ENCODE measurements at regions not wholly inside any gene's neighbourhood (a gene's known extent, or its start where the extent isn't known, plus 50 kb on each side); places are given as distances from the start of the nearest gene placed in this dataset.

DNA sequence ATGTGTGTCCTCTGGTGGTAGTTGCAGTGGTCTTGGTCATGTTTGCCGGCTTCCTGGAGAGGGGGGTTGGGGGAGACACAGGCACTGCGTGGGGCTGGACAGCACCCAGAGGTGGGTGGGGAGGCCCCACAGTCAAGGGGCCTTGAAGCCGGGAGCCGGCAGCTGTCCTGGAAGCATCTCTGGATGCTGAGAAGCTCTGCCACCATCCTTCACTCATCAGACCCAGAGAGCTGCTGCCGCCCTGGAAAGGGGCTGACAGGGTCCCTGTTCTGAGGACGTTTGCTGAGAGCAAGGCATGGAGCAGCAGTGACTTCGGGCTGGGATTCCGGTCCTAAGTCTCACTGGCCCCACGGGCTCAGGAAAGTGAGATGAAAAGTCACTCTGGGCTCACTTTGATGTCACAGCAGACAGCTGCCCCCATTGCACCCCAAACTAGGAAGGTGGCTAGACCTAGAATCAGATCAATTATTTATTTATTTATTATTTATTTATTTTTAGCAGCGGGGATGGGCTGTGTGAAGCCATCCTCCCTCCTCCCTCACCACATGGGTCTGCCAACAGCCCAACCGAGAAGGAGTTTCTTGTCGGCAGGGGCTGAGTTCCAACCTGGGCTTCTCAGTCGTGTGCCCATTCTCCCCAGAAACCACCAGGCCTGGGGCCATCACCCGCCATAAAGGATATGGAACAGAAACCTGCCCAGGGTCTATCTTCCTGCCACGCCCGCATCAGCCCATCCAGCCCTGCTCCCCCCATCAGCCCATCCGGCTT is 547.4 kb downstream of the PTPRU start:
- intact Hi-C loops (cut with micrococcal nuclease) = no loop called here
- Mint-ChIP-seq H3K27me3 (ENCODE audit: insufficient read depth) (peaks cover 4% of the 10 kb centered on the region), H3K36me3 (ENCODE audit: low read depth) (peaks cover 1% of the 10 kb centered on the region), H3K27ac (no peak overlapping the region), H3K4me1 (ENCODE audit: low read depth) (peaks cover under 1% of the 10 kb centered on the region), H3K4me3 (no peak overlapping the region), H3K9me3 (no peaks in the 10 kb centered on the region)
- DNase-seq (ENCODE audit: low spot score) = no peak

DNA sequence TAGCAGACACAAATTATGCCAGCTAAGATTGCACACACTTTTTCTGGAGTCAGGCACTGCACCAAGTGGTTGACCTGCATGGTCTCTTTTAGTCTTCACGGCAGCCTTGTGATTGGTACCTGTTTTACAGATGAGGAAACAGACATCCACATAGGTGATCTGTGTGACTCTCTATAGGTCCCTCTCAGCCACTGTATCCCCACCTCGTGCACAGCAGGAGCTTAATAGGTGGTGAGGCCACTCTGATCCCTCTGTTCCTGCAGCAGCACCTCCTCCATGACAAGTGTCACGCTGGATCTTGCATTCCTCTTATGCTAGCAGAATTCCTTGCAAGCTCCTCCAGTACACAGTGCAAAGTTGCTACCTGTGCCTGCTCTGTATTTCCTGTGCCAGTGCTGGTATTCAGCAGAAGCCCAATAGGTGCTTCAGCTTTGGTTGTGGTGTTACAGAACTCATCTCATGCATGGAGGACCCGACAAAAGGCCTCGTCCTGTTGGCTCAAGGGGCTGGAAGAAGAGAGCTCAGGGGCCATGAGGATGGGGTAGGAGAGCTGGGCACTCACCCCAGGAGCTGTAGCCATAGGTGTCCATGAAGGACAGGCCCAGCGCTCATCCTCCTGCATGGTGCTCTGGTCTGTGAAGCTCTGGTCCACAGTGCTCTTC is 546.7 kb downstream of the PTPRU start:
- Mint-ChIP-seq H3K4me1 (ENCODE audit: low read depth) (peaks cover 8% of the 10 kb centered on the region), H3K9me3 (no peaks in the 10 kb centered on the region), H3K27me3 (ENCODE audit: insufficient read depth) (peaks cover 2% of the 10 kb centered on the region), H3K27ac (no peak overlapping the region), H3K36me3 (ENCODE audit: low read depth) (peaks cover 1% of the 10 kb centered on the region), H3K4me3 (no peak overlapping the region)
- no peak for DNase-seq (ENCODE audit: low spot score)
- intact Hi-C loops (cut with micrococcal nuclease) = no loop called here

DNA sequence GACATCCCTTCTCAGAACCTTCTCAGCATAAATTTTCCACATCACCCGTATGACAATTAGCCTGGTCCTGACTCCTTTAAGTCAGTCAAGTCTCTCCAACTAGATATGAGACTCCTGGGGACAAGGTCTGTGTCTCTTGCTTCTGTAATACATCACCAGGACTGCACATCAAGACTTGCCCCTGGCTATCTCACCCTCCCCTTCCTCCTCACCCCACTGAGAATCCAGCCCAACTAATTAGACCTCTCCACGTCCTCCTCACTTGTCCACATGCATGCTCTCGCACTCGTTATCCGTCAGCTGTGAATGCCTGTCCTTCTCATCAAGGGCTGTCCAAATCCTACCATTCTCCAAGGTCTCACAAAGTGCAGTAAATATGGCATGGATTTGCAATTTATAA is 542.8 kb downstream of the PTPRU start:
- Mint-ChIP-seq H3K27ac (no peak overlapping the region), H3K4me1 (ENCODE audit: low read depth) (peaks cover 11% of the 10 kb centered on the region), H3K4me3 (no peak overlapping the region), H3K36me3 (ENCODE audit: low read depth) (peaks cover 1% of the 10 kb centered on the region), H3K27me3 (ENCODE audit: insufficient read depth) (peaks cover 2% of the 10 kb centered on the region), H3K9me3 (peaks cover 15% of the 10 kb centered on the region)
- intact Hi-C loops (cut with micrococcal nuclease) = no loop called here
- DNase-seq (ENCODE audit: low spot score) = no peak

DNA sequence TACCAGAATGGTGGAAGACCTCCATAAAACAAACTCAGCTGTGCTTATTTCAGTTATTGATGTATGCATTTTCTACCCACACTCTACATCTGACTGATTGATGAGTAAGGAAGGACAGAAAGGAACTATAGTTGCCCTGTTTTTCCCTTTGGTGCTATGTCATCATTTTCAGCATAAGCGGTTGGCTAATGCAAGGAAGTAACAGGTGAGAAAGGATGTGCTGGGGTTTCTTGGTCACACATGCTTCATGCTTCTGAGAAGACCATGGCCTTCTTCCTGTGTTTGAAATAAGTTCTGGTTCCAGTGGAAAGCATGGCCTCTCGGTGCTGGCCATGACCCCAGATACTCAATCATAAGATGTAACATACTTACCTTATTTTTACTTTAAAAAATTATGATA is 541.2 kb downstream of the PTPRU start:
- Mint-ChIP-seq H3K27ac (peak overlapping the region; percentile 38), H3K9me3 (peaks cover 16% of the 10 kb centered on the region), H3K27me3 (ENCODE audit: insufficient read depth) (peaks cover 6% of the 10 kb centered on the region), H3K4me1 (ENCODE audit: low read depth) (peaks cover 11% of the 10 kb centered on the region), H3K36me3 (ENCODE audit: low read depth) (peaks cover 1% of the 10 kb centered on the region), H3K4me3 (no peak overlapping the region)
- DNase-seq (ENCODE audit: low spot score) = peak; percentile 7
- intact Hi-C loops (cut with micrococcal nuclease) = loop anchor here (1.0 kb wide), 1 partner anchor 65 kb away; no protein-coding TSS in a partner anchor

DNA sequence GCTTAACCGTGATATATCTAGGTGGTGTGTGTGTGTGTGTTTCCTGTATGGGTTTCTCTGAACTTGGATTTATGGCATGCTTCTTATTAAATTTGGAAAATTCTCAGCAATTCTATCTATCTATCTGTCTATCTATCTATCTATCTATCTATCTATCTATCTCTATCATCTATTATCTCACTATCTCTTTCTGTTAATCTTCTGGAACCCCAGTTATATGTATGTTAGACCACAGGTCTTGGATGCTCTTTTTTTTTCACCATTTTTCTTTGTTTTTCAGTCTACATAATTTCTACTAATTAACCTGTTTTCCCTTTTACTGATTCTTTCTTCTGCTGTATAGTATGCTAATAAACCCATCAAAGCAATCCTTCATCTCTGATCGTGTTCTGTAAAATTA is 538.0 kb downstream of the PTPRU start:
- Mint-ChIP-seq H3K36me3 (ENCODE audit: low read depth) (no peaks in the 10 kb centered on the region), H3K9me3 (peaks cover 16% of the 10 kb centered on the region)

DNA sequence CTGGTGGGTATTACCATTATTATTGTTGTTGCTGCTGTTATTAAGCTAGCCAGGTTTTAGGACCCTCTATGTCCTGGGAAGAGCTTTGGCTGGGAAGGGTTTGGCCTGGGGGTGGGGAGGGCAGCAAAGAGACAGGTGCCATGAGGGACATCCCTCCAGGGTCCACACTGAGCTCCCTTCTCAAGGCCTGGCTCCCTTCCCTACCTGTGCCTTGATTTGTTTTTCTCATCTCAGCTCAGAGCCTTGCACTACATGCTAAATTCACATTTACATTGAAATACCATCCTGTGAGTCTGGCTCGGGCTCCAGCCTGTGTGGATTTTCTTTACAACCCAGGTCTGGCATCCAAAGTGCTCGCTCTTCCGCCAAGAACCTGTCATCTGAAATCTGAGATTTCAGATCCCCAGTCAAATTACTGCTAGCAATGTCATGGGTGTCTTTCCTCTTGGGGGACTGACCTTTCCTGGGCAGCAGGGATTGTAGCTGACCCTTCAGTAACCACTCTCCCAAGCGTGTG is 536.3 kb downstream of the PTPRU start:
- Mint-ChIP-seq H3K9me3 (peaks cover 16% of the 10 kb centered on the region), H3K36me3 (ENCODE audit: low read depth) (no peaks in the 10 kb centered on the region), H3K4me1 (ENCODE audit: low read depth) (no peaks in the 10 kb centered on the region), H3K4me3 (no peak overlapping the region), H3K27me3 (ENCODE audit: insufficient read depth) (peaks cover 7% of the 10 kb centered on the region), H3K27ac (no peak overlapping the region)
- intact Hi-C loops (cut with micrococcal nuclease) = no loop called here
- DNase-seq (ENCODE audit: low spot score) = no peak

More for the DNA sequence above, 538.0 kb downstream of the PTPRU start:
- DNase-seq (ENCODE audit: low spot score) = no peak
- intact Hi-C loops (cut with micrococcal nuclease) = no loop called here
- peaks cover 11% of the 10 kb centered on the region for H3K4me1 Mint-ChIP-seq (ENCODE audit: low read depth)
- no peak overlapping the region for H3K4me3 Mint-ChIP-seq
- peaks cover 3% of the 10 kb centered on the region for H3K27me3 Mint-ChIP-seq (ENCODE audit: insufficient read depth)
- H3K27ac Mint-ChIP-seq = no peak overlapping the region

DNA sequence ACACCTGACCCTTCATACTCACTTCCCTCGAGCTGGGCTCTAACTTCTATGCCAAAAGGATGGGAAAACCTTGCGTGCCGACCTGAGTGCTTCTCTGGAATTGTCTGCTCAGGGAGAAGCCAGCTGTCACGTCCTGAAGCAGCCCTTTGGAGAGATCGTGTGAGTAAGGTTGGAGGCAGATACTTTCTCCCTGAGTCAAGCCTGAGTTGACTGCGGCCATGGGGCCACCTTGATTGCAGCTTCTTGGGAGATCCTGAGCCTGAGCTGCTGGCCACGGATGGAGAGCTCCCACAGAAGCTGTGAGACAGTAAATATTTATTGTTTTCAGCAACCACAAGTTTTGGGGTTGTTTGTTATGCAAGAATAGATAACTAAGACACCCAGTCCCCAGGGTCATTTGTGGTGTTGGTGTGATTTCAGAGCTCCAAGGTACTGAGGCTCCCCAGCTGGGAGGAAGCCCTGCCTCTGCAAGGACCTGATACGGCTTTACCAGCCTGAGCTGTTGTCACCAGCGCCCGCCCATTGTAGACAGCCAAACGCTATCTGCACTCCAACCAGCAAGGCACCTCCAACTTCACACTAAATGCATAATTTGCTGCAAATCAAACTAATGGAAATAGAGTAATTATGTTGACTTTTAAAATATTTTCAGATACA is 531.6 kb downstream of the PTPRU start:
- Mint-ChIP-seq H3K9me3 (no peaks in the 10 kb centered on the region), H3K27ac (no peak overlapping the region), H3K4me3 (no peak overlapping the region), H3K27me3 (ENCODE audit: insufficient read depth) (peaks cover 25% of the 10 kb centered on the region), H3K4me1 (ENCODE audit: low read depth) (no peaks in the 10 kb centered on the region), H3K36me3 (ENCODE audit: low read depth) (no peaks in the 10 kb centered on the region)
- intact Hi-C loops (cut with micrococcal nuclease) = no loop called here
- DNase-seq (ENCODE audit: low spot score) = no peak

DNA sequence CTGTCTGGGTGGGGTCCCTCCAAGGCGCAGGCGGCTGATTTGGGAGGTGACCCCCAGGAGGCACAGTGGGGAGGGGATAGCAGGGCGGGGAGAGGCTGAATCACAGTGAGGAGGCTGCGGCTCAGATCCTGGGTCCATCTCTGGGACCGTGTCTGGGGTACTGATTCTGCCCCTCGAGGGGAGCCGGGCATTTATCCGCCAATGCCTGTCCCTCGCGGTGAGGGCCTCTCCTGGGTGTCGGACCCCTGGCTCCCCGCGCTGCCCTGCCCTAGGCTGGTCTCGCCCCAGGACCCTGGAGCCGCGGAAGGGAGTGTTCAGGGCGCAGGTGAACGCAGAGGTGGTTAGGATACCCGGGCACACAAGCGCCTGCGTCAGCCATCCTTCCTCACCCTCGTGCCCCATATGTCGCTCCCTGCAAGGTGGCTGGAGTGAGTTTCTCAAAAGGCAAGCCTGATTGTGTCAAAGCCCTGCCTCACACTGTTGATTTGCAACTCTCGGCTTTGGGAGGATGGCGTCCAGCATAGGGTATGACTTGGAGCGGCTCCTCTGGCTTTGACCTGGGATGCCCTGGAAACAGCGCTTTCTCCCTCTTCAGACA is 530.9 kb downstream of the PTPRU start:
- no peak overlapping the region for H3K4me3 Mint-ChIP-seq
- H3K36me3 Mint-ChIP-seq (ENCODE audit: low read depth) = no peaks in the 10 kb centered on the region
- H3K27ac Mint-ChIP-seq = no peak overlapping the region
- H3K27me3 Mint-ChIP-seq (ENCODE audit: insufficient read depth) = peaks cover 25% of the 10 kb centered on the region
- no peak for DNase-seq (ENCODE audit: low spot score)
- no peaks in the 10 kb centered on the region for H3K9me3 Mint-ChIP-seq
- intact Hi-C loops (cut with micrococcal nuclease) = no loop called here
- no peaks in the 10 kb centered on the region for H3K4me1 Mint-ChIP-seq (ENCODE audit: low read depth)

DNA sequence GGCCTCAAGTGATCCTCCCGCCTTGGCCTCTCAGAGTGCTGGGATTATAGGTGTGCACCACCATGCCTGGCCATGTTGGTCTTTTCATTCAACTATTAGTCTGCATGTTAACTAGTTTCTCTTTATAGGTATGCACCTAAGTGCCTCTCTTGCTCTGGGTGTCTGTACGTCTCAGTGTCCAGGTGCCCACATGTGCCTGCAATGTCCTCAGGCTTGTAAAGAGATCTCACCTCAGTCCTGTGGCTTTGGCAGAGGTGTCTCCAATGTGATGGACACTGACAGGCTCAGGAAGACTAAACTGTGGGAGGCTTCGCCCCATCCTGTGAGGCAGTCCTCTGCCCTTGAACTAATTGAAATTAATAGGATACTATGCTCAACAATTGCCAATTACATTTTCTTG is 526.3 kb downstream of the PTPRU start:
- intact Hi-C loops (cut with micrococcal nuclease) = no loop called here
- Mint-ChIP-seq H3K27me3 (ENCODE audit: insufficient read depth) (peaks cover 22% of the 10 kb centered on the region), H3K27ac (no peak overlapping the region), H3K36me3 (ENCODE audit: low read depth) (no peaks in the 10 kb centered on the region), H3K4me3 (no peak overlapping the region), H3K4me1 (ENCODE audit: low read depth) (no peaks in the 10 kb centered on the region), H3K9me3 (no peaks in the 10 kb centered on the region)
- no peak for DNase-seq (ENCODE audit: low spot score)

DNA sequence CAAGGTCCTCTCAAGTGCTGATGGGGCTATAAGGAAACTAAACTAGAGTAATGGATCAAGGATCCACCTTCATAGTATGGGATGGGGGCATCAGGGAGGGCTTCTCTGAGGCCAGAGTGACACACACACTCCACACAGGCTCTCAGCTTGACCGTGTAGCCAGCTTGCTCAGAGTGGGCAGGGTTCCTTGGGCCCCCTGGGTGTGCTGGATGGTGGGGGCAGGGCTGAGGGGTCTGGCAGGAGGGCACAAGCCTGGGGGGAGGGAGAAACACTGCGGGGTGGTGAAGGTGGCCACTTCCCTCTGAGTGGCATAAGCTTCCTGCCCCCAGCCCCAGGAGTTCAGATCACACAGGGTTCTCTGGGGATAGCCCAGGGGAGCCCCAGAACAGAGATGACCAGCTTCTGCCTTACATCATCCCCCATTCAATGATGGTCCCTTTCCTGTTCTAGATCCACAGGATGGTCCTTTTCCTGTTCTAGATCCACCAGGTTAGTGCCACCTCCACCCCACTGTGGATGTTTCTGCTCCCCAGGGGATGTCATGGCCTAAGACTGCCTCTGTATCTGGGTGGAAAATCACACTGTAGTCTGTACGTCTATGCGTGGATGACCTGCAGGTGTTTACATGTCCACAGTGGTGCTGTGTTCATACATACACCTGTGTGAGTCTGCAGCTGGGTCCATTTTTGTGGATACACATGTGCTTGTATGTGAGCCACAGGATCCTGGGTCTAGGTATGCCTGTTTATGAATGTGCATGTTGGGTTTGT is 525.0 kb downstream of the PTPRU start:
- Mint-ChIP-seq H3K4me1 (ENCODE audit: low read depth) (no peaks in the 10 kb centered on the region), H3K27me3 (ENCODE audit: insufficient read depth) (peaks cover 19% of the 10 kb centered on the region), H3K9me3 (no peaks in the 10 kb centered on the region), H3K36me3 (ENCODE audit: low read depth) (no peaks in the 10 kb centered on the region), H3K27ac (no peak overlapping the region), H3K4me3 (no peak overlapping the region)
- DNase-seq (ENCODE audit: low spot score) = no peak
- intact Hi-C loops (cut with micrococcal nuclease) = no loop called here

DNA sequence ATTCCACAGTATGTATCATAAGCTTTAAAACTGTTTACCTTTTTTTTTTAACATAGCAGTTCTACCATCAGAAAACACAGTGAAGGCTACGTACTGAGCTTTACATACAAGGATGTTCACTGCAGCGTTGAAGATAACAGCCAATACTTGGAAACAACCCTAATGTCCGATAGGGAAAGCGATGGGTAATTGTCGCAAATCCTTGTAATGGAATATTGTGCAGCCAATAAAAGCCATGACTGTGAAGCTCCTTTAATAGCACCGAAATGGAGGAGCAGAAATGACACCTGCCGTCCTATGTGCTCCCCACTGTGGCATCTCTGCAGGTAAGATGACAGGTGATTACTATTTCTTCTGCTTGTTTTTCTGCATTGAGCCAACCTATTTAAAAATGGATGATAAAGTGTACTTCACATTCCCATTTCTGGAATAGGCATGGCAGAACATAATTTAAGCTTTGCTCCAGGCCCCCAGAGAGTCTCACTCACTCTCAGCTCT is 523.8 kb downstream of the PTPRU start:
- Mint-ChIP-seq H3K36me3 (ENCODE audit: low read depth) (no peaks in the 10 kb centered on the region), H3K27me3 (ENCODE audit: insufficient read depth) (peaks cover 17% of the 10 kb centered on the region), H3K9me3 (no peaks in the 10 kb centered on the region), H3K27ac (no peak overlapping the region), H3K4me1 (ENCODE audit: low read depth) (no peaks in the 10 kb centered on the region), H3K4me3 (no peak overlapping the region)
- intact Hi-C loops (cut with micrococcal nuclease) = no loop called here
- DNase-seq (ENCODE audit: low spot score) = no peak

DNA sequence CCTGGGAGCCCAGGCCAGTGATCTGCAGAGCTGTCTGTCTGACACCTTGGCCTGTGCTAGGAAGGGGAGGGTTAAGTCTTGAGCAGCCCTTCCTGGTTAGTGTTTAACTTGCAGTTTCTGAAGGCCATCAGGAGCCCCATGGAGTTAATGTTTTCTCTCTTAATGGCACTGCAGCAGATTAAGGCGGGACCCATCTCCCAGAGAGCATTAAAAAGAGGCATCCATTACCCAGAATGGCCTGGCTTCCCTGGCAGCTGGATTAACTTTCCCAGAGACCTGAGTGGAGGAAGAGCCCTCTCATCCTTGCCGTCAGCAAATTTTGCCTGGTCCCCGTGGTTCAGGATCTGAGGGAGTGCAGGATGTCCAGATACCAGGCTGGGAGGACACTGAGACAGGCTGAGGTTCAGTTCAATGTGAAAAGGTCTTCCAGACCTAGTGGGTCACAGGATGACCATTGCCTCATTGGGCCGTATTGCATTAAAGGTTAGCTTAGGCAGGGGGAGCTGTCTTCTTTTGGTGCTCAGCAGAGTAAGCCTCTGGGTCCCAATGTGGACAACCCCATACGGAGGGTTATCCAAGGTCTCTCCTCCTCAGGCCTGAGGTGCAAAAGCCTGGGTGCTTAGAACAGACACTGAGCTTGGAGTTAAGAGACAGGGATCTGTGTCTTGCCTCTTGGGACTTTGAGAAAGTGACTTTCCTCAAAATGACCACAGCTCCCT is 522.6 kb downstream of the PTPRU start:
- peaks cover 9% of the 10 kb centered on the region for H3K27me3 Mint-ChIP-seq (ENCODE audit: insufficient read depth)
- no peaks in the 10 kb centered on the region for H3K9me3 Mint-ChIP-seq
- H3K4me1 Mint-ChIP-seq (ENCODE audit: low read depth) = no peaks in the 10 kb centered on the region
- no peak overlapping the region for H3K27ac Mint-ChIP-seq
- H3K36me3 Mint-ChIP-seq (ENCODE audit: low read depth) = no peaks in the 10 kb centered on the region
- intact Hi-C loops (cut with micrococcal nuclease) = no loop called here
- no peak for DNase-seq (ENCODE audit: low spot score)
- H3K4me3 Mint-ChIP-seq = no peak overlapping the region

All from activated T-helper 1 cell treated with anti-CD3 and anti-CD28 coated beads, Interleukin-12 subunit alpha, Interleukin-12 subunit beta, Interleukin-2, Interleukin-4 antibody, amounts not matched to agents 30 ng/mL and 10 ng/mL and 1 ng/mL, durations not matched to agents 14 hours and 24 hours and 36 hours (primary cell).